ENCODE measurements at regions not wholly inside any gene's neighbourhood (a gene's known extent, or its start where the extent isn't known, plus 50 kb on each side); places are given as distances from the start of the nearest gene placed in this dataset.

GRCh38 chr19:56956503-56957226, 116.1 kb upstream of the PEG3 start:
- TF ChIP-seq CTCF (IDR thresholded peaks at IDR 0.05; ENCODE audit: low read depth, low read length): no peak
- no peak for TF ChIP-seq EZH2phosphoT487 (IDR thresholded peaks at IDR 0.05; ENCODE audit: low read depth)
